Right renal pelvis (tissue), 4 donors: ENCODE measurements at regions not wholly inside any gene's neighbourhood (a gene's known extent, or its start where the extent isn't known, plus 50 kb on each side); places are given as distances from the start of the nearest gene placed in this dataset.
"Not testable (repeated sequence)": the region's sequence is repeated elsewhere in the genome, so short reads cannot be mapped to it uniquely, and the experiment has no call there.

ENCODE experiments used
- DNase-seq, 4 donors: peaks; one replicate each; pipeline ENCODE4 v3.0.0-alpha.2; 2013; ENCODE audit warnings: low read depth in 4 of 4, low spot score in 3 of 4, missing footprints in 1 of 4

DNA sequence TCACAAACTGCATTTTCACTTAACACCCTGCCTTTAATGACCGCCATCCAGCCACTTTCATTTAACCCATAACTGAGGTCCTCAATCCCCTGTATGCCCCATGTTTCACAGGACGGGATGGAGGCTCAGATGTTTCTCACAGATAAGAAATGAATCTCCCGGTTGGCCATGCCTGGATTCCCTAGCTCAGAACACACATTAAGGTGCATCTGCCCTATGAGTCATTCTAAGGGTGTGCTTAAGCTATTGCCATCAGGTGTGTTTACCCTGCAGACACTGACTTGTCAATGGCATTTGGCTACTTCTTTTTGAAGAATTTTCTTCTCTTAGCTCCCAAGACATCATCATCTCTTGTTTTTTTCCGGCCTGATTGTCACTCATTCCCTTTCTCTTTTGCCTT is 222.6 kb upstream of the SMIM31 start:
- DNase-seq: no peak

DNA sequence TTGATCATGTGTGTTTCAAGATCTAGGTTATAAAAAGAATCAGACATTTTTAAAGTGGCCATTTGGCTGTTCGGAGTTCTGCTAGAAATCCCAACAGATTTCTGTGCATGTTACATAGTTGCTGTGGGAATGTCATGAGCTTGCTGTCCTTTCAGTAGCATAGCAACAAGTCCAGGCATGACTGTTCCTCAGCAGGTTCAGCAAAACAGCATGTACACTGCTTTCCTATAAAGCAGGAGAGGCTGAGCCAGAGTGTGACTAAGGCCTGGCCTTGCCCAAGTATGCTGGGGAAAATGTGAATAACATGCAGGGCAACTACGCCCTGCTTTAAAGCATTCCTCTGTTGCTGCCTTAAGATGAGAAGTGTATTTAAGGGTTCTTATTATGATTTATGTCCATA is 217.1 kb upstream of the SMIM31 start:
- no peak for DNase-seq

DNA sequence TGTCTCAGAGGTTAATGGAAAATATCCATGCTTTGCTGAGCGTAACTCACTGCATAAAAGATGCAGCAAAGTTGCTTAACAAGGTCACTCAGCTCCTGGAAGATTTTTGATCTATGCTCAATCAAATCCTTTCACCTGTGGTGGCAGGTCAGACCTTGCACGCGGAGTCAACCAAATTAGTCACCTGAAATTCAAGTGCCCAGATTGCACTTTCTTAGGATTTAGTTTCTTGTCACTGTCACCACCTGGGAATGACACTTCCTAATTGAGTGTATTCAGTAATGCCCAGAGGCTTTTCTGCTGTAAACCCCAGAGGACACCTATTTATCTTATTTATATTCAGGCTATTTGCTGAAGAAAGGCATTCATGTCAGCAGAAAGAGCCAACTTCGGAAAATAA is 215.8 kb upstream of the SMIM31 start:
- DNase-seq: no peak

DNA sequence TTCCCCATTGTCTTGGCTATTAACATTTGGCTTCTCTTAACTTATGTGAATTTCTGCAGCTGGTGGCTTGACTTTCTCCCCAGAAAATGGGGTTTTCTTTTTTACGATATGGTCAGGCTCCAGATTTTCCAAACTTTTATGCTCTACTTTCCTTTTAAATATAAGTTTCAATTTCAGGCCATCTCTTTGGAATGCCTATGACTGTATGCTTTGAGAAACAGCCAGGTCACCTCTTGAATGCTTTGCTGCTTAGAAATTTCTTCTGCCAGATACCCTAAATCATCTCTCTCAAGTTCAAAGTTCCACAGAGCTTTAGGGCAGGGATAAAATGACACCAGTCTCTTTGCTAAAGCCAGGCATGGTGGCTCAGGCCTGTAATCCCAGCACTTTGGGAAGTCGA is 212.9 kb upstream of the SMIM31 start:
- no peak for DNase-seq

DNA sequence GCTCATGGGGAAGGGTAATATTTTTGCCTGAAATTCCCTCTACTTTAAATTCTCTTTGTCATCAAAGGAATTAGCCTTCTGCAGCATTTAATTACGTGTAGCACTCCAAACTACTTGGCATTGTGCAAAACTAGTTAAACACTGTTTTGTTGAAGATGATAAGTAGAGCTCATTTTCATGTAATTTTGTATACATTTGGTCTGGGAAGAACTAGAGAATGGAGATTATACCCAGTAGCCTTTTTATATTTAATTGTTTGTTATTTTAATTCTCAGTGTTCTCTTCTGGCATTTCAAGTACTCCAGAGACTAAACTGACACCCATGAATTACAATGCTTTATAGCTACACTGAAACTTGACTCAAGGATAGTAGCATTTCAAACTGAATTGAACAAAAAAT is 211.5 kb upstream of the SMIM31 start:
- DNase-seq: no peak

DNA sequence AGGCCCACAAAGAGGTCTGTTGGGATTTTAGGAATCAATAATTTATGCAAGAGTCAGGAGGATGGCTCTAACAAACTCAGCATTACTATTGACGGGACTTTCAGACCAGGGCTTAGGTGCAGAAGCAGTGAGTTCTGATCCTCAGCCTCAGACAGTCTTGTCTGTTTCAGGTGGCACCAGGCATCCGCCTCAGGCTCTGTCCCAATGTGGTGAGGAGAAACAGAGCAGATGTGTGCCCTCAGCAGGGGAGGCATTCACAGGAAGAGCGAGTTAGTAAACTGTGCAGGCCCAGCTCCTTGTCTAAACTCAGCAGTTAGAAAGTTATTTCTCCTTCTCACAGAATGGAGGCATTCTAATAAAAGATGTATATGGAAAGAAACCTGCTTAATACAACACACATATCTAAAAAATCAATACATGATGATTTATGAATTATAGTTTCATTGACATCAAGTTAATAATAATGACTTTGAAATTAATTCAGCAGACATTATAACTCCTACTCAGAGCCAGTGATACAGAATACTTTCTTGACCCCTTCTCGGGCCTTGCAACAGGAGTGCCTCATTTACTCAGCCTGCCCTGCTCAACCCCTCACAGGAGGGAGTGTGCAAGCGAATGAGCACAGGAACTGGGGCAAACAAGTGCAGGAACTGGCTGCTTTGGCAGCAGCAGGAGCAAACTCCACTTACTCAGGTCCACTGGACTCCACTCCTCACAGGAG is 202.8 kb upstream of the SMIM31 start:
- DNase-seq: no peak

DNA sequence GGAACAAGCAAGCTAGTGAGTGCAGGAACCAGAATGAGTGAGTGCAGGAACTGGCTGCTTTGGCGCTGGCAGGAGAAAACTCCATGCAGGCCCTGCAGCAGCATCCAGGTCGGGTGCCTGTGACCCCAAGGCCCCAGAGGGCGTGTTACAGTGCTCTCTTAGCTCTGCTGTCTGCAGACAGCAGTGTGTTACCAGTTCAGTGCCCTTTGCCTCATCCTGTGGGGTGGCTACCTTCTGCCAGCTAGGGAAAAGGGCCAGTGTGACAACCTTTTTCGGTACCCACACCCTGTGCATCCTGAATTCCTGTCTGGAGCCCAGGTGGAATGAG is 202.3 kb upstream of the SMIM31 start:
- no peak for DNase-seq

DNA sequence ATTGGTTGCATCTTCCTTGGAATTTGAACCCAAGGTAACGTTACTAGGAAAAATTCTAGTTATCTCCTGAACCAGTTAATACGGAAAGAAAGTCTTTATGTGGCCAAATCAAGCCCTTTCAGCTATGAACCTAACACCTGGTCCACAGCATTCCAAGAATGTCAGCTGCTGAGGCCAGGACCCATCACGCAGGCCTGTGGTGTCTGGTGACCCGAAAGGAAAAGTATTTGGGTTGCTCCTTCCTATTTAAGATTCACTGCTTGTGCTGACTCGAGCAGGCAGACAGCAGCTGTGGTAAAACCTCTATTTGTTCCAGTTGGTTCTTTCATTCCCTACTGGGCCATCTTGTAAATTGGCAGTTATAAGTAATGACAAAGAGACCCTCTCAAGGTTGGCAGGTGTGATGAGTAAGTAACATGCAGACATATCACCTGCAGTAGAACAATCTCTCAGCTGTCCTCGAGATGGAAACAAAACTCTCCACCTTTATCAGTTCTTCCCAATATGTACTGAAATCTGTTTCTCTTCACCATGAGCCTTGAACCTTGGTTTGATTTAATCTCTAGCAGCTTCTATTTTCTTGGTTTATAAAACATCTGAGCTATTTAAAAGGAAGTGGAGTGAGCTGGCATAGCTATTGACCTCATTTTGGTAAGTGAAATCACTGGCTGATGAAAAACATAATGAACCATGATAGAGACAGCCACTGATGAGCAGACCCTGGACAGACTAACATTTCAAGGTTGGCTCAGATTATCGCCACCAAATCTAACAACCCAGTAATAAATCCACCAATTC is 182.1 kb upstream of the SMIM31 start:
- DNase-seq: no peak

DNA sequence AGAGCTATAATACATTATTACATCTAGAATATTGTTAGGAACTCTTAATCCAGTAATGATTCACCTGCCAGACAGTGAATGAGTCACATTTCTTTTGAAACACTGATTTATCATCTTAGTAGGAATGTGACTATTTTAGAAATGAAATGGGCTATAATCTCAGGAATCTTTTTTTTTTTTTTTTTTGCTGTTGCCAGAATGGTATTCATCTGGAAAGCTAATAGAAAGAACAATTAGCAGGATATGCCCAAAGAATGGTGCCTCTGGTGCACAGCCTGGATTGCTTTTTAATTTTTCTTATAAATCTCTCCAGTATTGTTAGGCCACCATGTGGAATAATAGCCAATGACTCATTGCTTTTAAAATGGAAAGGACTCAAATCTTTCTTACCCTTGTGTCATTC is 181.1 kb upstream of the SMIM31 start:
- DNase-seq: no peak

DNA sequence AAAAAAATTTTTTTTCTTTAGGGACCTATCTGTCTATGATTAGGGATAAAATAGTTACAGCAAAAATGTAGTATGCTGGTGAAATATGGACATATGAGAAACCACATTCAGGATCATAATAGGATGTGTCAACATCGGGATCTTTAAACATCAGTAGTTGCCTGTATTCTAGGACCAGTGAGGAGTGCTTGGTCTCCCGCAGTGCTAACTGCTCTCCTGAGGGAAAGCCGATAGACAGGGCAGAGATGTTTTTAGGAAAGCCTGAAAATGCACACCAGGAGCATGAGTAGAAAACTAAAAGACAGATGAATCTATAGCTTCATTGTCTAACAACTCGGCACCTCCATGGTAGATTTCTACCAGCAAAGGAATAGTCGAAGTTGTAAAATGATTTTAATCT is 178.1 kb upstream of the SMIM31 start:
- DNase-seq: no peak

DNA sequence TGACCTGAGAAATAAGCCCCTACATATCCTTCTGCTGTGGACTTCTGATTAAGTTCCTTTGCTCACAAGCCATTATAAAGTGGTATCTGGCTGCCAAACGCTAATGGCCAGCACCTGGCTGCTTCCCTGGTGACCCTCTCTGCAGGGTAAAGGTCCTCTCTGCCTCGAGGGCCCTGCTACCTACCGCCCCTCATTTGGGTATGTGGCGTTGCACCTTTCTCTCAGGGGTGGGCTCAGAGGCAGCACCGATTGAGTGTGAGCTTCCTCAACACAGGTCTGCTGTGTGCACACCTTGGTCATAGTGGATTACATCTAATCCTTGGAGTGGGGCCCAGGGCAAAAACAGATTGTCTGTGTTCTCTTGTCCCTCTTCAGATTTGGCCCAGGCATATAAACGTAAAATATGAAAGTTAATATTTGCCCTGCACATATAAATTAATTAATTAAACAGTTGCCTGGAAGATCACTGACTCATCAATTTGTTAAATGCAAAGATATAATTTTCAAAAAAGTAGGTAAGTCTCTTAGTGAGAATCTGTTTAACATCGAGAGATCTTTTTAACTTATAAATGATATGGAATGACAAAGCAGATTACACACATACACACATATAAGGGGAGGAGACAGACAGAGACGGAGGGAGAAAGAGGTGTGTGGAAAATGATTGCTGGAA is 174.5 kb upstream of the SMIM31 start:
- no peak for DNase-seq

DNA sequence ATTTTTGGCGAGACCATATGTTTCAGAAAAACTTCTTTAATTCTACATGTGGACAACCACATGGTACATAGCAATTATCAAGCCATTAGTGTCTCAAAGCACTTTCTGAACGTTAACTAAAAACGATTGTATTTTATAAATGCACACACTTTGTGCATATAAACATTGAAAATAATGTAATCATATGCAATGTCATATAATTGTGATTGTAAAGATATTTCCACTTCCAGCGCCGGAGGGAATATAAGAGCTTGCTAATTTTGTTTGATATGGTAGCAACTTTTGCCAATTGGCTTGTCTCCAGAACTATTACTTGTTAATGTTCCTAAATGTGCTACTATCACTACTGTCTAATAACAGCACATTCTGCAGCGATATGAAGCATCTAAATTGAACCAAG is 162.3 kb upstream of the SMIM31 start:
- DNase-seq: no peak

DNA sequence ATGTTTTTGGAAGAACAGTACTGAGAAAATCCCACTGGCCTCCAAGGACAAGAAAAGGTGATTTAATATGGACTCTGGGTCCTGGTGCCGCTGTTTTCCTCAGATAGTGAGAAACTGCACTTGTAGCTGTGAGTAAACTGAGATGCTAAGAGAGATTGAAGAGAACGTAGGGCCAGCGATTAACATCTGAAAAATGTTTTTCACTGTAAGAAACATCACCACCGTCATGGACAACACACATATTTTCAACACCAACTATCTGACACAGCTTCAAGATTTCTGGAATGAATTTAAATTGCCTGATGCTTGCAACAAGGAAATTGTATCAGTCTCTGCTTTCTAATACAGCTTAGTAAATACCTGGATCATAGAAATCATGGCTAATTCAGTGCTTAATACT is 158.2 kb upstream of the SMIM31 start:
- DNase-seq: no peak

DNA sequence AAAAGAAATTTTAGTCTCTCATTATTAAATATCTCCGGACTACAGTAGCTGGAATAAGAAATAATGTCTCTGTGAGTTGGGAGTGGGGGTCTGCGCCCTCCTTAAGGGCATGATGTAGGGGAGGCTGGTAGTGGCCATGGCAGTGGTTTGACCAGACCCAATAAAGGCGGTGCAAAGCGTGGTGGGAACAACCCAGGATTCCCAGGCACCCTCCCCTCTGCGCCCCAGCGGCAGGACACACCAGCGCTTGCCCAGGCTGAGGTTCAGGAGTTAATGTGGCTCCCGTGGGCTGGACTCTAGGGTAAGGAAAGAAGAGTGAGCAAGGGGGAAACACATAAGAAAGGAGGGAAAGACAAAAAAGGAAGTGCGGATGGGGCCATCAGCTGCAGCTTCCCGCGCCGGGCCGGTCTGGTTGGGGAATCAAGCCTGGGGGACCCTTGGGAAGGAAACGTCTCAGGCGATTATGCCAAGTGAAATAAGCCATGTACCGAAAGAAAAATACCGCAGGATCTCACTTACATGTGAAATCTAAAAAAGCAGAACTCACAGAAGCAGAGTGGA is 157.5 kb upstream of the SMIM31 start:
- no peak for DNase-seq

DNA sequence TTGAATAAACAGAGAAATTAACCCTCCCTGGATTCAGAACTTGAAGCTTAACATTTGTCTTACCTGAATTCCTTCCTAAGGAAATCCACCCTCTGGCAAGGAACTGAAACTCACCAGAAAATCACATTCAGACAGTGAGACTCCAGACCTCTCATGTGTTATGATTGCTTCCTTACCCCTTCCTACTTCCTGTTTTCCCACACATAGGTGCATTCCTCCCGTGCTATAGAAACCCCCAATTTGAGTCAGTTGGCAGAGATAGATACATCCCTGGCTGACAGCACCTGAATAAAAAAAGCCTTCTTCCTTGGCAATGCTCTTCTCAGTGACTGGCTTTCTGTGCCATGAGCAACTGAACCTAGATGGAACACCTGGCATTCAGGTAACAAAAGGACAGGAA is 157.0 kb upstream of the SMIM31 start:
- DNase-seq: no peak

DNA sequence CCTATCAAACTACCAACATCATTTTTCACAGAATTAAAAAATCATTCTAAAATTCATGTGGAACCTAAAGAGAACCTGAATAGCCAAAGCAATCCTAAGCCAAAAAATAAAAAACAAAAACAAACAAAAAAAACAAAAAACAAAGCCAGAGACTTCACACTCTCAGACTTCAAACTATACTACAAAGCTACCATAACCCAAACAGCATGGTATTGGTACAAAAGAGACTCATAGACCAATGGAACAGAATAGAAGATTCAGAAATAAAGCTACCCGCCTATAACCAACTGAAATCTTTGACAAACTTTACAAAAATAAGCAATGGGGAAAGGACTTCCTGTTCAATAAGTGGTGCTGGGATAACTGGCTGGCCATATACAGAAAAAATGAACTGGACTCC is 152.3 kb upstream of the SMIM31 start:
- no peak for DNase-seq

DNA sequence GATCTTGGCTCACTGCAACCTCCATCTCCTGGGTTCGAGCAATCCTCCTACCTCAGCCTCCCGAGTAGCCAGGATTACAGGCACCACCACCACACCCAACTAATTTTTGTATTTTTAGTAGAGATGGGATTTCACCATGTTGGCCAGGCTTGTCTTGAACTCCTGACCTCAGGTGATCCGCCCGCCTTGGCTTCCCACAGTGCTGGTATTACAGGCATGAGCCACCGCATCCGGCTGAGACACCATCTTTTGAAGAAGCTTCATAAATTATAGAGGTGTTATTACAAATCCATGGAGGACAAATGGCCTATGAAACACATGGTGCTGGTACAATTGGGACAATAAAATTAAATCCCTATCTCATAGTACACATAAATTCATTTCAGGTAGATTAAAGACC is 148.1 kb upstream of the SMIM31 start:
- DNase-seq: not testable (repeated sequence)

DNA sequence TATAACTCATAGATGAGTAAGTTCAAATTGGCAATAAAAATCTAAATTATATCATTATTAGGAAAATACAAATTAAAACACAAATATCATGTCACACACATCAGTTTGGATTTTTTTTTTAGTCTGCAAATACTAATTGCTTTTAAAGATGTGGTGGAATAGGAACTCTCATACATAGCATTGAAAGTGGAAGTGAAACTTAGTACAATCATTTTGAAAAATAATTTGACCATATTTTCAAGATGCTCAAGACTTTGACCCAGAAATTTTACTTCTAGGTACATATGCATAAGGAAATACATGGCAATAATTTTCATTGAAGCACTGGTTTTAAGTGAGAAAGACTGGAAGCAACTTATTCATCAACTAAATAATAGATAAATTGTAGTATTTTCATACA is 147.5 kb upstream of the SMIM31 start:
- DNase-seq: no peak

DNA sequence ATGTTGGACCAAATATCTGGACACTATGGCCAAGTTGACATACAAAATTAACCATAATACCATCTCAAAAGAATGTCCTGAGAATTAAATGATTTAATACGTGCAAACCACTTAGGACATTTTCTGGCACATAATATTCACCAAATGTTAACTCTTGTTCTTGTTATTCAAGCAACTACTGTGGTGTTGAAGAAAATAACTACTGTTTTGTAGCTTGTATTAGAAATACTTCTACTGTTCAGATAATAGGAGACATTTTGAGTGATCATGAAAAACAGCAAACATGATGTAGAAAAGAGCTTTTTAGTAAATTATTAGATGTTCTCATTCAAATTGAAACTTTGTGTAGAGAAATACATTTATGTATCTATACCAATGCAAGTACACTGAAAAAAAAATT is 140.7 kb upstream of the SMIM31 start:
- no peak for DNase-seq

DNA sequence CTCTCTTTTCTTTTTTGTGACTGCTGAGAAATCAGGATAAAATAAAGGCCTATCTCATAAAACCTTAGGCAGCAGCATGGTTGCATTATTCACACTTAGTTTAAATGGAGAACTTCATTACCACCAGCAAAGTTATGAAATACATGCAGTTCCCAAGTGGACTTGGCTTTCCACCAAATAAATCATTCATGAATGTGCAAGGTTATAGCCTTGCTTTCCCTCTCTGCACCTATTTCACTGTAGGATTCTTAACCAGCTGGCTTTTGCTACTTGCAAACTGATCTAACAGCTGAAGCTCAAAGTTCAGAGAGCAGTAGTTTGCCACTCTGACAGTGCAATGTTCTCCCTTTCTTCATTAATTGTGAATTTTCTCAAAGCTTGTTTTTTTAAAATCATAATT is 140.1 kb upstream of the SMIM31 start:
- DNase-seq: no peak

DNA sequence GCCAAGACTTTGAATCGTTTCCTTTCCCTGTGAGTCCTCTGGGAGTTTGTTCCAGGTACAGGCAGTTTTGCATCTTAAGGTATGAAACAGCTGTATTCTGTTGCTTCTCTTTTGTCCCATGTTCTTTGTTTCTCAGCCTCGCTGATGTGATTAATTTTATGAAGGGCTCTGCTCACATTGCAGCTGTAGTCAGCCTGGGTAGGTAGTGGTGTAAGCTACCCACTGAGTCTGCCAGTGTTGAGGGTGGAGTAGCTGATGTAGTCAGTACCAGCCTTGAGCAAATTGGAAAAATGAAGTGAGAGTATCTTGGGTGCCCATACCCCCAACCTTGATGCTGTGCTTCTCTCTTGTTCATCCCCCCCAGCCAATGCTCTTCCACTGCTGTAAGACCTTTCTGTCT is 139.6 kb upstream of the SMIM31 start:
- no peak for DNase-seq

DNA sequence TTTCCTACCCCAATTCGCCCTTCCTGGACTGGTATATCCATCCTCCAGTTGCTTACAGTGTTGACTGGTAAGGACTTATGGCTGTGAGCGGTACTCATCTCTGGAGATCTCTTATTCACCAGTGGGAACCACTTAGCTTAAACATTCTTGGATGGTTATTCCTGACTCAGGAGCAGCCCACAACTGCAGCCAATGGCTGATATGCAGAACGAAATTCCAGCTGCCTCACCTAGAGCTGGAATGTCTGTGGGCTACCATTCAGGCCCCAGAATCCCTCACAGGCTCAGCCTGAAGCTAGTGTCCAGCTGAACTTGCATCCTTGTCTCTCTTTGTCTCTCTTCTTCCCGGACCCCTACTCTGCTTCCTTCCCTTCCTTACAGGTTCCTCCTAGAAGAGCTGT is 138.9 kb upstream of the SMIM31 start:
- DNase-seq: no peak
